Cardiac muscle cell (in vitro differentiated cells and primary cell): ENCODE measurements at regions not wholly inside any gene's neighbourhood (a gene's known extent, or its start where the extent isn't known, plus 50 kb on each side); places are given as distances from the start of the nearest gene placed in this dataset.

ENCODE experiments used
- DNase-seq, 2 donors: peaks; one replicate each; pipeline versions ENCODE4 v3.0.0 to v3.0.0-alpha.2; 2010 to 2017; ENCODE audit warnings: low read depth in 1 of 2, low spot score in 1 of 2
- H3K27ac ChIP-seq: fragments of 200-600 bp; sonication (generic); 2 replicates; pipeline ENCODE4 v1.5.1; 2016
- H3K27me3 ChIP-seq: fragments of 200-600 bp; sonication (generic); 2 replicates; pipeline ENCODE4 v1.6.0; 2016; ENCODE audit warnings: control low read depth
- H3K36me3 ChIP-seq: fragments of 200-600 bp; sonication (generic); 2 replicates; pipeline ENCODE4 v1.5.1; 2016; ENCODE audit warnings: control low read depth
- H3K4me1 ChIP-seq: fragments of 200-600 bp; sonication (generic); 2 replicates; pipeline ENCODE4 v1.8.1; 2017; ENCODE audit warnings: low read depth, mild to moderate bottlenecking, mixed run types
- H3K4me3 ChIP-seq: fragments of 200-600 bp; sonication (generic); 2 replicates; pipeline ENCODE4 v1.5.1; 2016; ENCODE audit warnings: mild to moderate bottlenecking
- H3K9me3 ChIP-seq: fragments of 200-600 bp; sonication (generic); 2 replicates; pipeline ENCODE4 v1.5.1; 2017; ENCODE audit warnings: low read depth, mild to moderate bottlenecking, control low read depth
- TF ChIP-seq, protein P1 (sequence below): IDR thresholded peaks from 2 replicates; pipeline ENCODE4 v1.5.1; 2012; ENCODE audit warnings: low read depth, mild to moderate bottlenecking, low read length

DNA sequence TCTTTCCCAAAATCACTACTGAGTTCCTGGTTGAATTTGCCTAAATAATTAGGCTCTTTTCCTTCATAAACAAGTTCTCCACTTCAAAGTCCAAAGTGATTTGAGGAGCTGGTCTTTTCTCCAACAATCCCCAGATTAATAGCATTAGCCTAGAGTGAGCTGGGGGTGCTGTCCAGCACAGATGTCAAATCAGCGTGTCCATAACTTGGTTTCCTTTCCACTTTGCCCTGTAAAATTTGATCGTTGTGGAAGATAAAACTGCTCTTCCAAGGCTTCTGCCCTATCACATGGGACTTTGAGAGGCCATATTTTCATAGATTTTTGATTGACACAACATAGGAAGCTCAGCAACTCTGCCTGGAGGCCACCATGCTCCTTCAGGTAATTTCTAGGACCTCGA lies 134.7 kb upstream of the RORB start:
- TF ChIP-seq, protein P1, sequence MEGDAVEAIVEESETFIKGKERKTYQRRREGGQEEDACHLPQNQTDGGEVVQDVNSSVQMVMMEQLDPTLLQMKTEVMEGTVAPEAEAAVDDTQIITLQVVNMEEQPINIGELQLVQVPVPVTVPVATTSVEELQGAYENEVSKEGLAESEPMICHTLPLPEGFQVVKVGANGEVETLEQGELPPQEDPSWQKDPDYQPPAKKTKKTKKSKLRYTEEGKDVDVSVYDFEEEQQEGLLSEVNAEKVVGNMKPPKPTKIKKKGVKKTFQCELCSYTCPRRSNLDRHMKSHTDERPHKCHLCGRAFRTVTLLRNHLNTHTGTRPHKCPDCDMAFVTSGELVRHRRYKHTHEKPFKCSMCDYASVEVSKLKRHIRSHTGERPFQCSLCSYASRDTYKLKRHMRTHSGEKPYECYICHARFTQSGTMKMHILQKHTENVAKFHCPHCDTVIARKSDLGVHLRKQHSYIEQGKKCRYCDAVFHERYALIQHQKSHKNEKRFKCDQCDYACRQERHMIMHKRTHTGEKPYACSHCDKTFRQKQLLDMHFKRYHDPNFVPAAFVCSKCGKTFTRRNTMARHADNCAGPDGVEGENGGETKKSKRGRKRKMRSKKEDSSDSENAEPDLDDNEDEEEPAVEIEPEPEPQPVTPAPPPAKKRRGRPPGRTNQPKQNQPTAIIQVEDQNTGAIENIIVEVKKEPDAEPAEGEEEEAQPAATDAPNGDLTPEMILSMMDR = no peak
- Histone ChIP-seq H3K27me3 (no peaks in the 10 kb centered on the region), H3K9me3 (no peaks in the 10 kb centered on the region), H3K36me3 (no peaks in the 10 kb centered on the region), H3K4me3 (no peak overlapping the region), H3K27ac (no peak overlapping the region), H3K4me1 (no peaks in the 10 kb centered on the region)
- no peak for DNase-seq

DNA sequence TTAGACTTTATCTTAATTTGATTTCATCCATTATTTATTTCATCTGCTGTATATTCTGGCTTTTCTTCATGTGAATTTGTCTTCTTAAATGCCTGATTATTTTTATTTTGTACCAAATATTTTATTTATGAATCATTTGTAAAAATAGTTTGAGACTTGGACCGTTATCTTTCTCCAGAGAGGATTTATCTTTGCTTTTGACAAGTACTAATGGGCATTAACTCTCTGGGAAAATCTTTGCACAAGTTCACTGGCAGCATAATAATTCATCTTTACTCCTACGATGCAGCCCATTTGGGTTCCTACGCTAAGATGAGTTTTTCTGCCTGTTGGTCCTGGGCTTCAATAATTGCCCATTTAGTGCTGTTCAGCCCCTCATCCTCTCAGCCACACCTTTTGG lies 131.0 kb upstream of the RORB start:
- Histone ChIP-seq H3K27me3 (no peaks in the 10 kb centered on the region), H3K4me3 (no peak overlapping the region), H3K36me3 (no peaks in the 10 kb centered on the region), H3K27ac (no peak overlapping the region), H3K4me1 (no peaks in the 10 kb centered on the region), H3K9me3 (no peaks in the 10 kb centered on the region)
- TF ChIP-seq, protein P1 = no peak
- DNase-seq = no peak

DNA sequence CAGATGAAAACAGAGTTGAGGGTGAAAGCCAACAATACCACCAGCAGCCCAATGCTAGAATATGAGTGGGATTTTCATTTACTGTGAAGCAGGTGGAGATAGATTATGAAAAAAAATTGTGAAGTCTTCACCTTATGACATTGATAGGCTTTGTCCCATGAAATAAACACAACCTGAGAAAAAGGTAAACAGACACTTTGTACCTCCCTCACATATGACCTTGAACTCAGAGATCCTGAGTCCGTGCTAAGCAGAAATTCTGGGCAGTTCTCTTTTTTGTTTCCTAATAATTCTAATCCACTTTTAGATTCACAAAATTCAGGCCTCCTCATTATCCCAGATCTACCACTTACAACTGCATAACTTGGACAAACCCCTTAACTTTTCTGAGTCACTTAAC lies 127.3 kb upstream of the RORB start:
- Histone ChIP-seq H3K36me3 (no peaks in the 10 kb centered on the region), H3K9me3 (no peaks in the 10 kb centered on the region), H3K4me1 (no peaks in the 10 kb centered on the region), H3K4me3 (no peak overlapping the region), H3K27me3 (no peaks in the 10 kb centered on the region), H3K27ac (no peak overlapping the region)
- DNase-seq = no peak
- TF ChIP-seq, protein P1 = no peak

DNA sequence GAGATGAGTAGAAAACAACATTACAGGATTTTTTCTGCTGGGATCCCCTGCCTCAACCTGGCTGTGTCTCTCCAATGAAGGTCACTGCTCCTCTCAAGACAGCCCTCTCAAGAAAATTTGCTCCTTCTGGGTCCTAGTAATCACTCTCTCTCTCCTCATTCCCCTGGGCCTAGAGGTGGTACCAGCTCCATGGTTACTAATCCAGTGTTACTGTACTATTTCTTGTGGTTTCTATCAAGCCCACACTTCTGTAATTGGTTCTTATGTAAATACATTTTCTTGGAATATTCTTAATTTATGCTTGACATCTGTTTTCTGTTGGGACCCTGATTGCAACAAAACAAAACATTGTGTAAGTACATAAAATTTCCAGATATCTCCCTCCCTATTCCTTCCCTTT lies 123.8 kb upstream of the RORB start:
- Histone ChIP-seq H3K4me1 (no peaks in the 10 kb centered on the region), H3K4me3 (no peak overlapping the region), H3K36me3 (no peaks in the 10 kb centered on the region), H3K9me3 (no peaks in the 10 kb centered on the region), H3K27ac (no peak overlapping the region), H3K27me3 (no peaks in the 10 kb centered on the region)
- DNase-seq = no peak
- TF ChIP-seq, protein P1 = no peak

DNA sequence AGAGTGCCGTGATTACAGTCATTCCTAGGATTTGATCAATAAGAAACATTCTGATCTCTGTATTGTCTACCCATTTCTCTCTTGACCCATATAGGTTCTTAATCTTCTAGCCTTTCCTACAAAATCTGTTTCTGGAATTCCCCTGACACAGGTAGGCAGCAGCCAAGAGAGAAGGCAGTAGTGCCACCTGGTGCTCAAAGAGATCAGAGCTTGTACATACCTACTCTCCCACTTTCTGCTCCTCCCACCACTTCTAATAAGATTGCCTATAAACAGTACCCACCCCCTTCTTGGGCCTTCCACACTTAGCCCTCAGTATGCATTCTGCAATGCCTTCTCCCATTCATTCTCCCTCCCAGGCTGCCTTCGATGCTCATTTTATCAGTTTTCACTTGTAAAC lies 117.4 kb upstream of the RORB start:
- no peaks in the 10 kb centered on the region for H3K36me3 ChIP-seq
- TF ChIP-seq, protein P1 = no peak
- H3K27ac ChIP-seq = no peak overlapping the region
- no peak overlapping the region for H3K4me3 ChIP-seq
- no peaks in the 10 kb centered on the region for H3K9me3 ChIP-seq
- H3K27me3 ChIP-seq = no peaks in the 10 kb centered on the region
- no peaks in the 10 kb centered on the region for H3K4me1 ChIP-seq
- DNase-seq = peak; percentile 0 to 73

DNA sequence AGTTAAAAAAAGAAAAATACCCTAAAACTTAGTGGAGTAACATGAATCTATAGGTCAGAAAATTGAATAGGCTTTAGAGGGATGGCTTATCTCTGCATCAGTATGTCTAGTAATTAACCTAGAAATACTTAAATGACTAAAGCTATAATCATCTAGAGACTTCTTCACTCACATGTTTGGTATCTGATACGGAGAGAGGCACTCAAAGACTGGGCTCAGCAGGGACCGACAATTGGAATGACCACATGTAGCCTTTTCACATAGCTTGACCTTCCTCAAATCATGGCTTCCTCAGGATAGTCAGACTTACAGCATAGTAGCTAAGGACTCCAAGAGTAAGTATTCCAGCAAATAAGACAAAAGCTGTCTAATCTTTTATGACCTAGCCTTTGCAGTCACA lies 105.3 kb upstream of the RORB start:
- no peaks in the 10 kb centered on the region for H3K36me3 ChIP-seq
- H3K9me3 ChIP-seq = no peaks in the 10 kb centered on the region
- no peaks in the 10 kb centered on the region for H3K27me3 ChIP-seq
- no peak overlapping the region for H3K27ac ChIP-seq
- DNase-seq = no peak
- TF ChIP-seq, protein P1 = no peak
- H3K4me3 ChIP-seq = no peak overlapping the region
- peaks cover 7% of the 10 kb centered on the region for H3K4me1 ChIP-seq
